ENCODE measurements at regions not wholly inside any gene's neighbourhood (a gene's known extent, or its start where the extent isn't known, plus 50 kb on each side); places are given as distances from the start of the nearest gene placed in this dataset.

DNA sequence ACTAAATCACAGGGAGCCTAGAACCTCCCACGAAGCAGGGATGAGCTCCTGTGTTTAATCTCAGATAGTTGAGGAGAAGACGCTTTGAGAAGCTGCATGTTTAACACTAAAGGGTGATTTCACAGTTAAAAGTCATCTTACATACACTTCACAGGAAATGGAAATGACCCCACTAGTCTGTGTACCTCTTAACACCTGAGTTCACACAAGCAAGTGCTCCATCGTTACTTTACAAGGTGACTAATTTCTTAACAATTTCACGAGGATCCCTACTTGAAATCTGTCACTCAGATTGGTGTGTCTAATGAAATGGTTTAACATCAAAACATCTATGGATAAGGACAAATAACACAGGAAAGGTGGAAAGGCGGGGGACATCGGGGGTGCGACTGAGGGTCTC, 93.8 kb upstream of the RPS6KA2 start:
- no peak for DNase-seq (ENCODE audit: low spot score)
- Mint-ChIP-seq H3K4me1 (no peaks in the 10 kb centered on the region), H3K27ac (no peak overlapping the region), H3K4me3 (no peak overlapping the region), H3K27me3 (ENCODE audit: insufficient read depth, low read depth) (peaks cover 6% of the 10 kb centered on the region), H3K9me3 (no peaks in the 10 kb centered on the region), H3K36me3 (no peaks in the 10 kb centered on the region)
- Histone ChIP-seq H3K9ac (no peak overlapping the region), H3K4me2 (no peak overlapping the region), H3K27me3 (no peaks in the 10 kb centered on the region), H3K27ac (no peak overlapping the region), H3K4me1 (no peaks in the 10 kb centered on the region), H3K36me3 (no peaks in the 10 kb centered on the region), H4K20me1 (ENCODE audit: low read depth) (no peaks in the 10 kb centered on the region), H3K4me3 (no peak overlapping the region), H3F3A (ENCODE audit: low read depth) (no peaks in the 10 kb centered on the region), H2AFZ (replicated peaks) (no peak overlapping the region), H3K79me2 (ENCODE audit: low read depth) (no peaks in the 10 kb centered on the region), H3K9me3 (ENCODE audit: low read depth) (no peaks in the 10 kb centered on the region)
- TF ChIP-seq EZH2phosphoT487 (IDR thresholded peaks at IDR 0.05) (no peak), EZH2 (IDR thresholded peaks at IDR 0.05) (no peak)
- TF ChIP-seq, protein P1, sequence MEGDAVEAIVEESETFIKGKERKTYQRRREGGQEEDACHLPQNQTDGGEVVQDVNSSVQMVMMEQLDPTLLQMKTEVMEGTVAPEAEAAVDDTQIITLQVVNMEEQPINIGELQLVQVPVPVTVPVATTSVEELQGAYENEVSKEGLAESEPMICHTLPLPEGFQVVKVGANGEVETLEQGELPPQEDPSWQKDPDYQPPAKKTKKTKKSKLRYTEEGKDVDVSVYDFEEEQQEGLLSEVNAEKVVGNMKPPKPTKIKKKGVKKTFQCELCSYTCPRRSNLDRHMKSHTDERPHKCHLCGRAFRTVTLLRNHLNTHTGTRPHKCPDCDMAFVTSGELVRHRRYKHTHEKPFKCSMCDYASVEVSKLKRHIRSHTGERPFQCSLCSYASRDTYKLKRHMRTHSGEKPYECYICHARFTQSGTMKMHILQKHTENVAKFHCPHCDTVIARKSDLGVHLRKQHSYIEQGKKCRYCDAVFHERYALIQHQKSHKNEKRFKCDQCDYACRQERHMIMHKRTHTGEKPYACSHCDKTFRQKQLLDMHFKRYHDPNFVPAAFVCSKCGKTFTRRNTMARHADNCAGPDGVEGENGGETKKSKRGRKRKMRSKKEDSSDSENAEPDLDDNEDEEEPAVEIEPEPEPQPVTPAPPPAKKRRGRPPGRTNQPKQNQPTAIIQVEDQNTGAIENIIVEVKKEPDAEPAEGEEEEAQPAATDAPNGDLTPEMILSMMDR (IDR thresholded peaks at IDR 0.05), result no peak

DNA sequence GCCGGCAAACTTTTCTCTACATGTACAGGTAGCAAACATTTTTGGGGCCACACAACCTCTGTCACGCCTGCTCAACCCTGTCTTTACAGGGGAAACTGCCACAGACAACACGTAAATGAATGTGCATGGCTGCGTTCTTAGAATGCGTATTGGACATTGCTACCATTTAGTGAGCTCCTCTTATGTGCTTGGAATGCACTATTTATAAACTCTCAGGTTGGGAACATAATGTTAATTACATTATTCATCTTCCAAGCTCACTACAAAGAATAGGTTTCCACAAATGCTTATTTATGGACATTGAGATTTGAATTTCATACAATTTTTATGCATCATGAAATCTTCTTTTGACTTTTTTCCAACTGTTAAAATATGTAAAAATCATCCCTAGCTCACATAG, 92.0 kb upstream of the RPS6KA2 start:
- H3K4me3 Mint-ChIP-seq, result no peak overlapping the region
- no peaks in the 10 kb centered on the region for H3K27me3 ChIP-seq

DNA sequence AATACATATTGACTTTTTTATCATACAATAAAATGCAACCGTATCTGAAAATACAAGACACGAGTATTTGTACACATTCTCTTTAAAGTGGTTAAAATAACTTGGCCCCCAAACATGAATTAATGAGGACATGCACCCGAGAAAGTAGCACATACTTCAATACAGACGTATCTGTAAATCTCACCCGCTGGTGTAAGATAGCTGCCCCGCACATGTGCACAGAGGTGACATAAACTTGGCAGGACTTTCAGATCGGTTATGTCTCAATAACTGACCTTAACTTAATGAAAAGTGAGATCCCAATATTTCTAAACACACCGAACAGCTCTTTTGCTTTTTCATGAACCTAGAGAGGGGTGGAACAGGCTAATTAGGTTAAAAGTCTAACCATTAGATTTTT, 91.5 kb upstream of the RPS6KA2 start:
- H2AFZ ChIP-seq (replicated peaks), result no peak overlapping the region
- H3K36me3 ChIP-seq, result no peaks in the 10 kb centered on the region
- Mint-ChIP-seq H3K36me3 (no peaks in the 10 kb centered on the region), H3K4me3 (no peak overlapping the region), H3K27ac (no peak overlapping the region), H3K4me1 (peaks cover under 1% of the 10 kb centered on the region), H3K27me3 (ENCODE audit: insufficient read depth, low read depth) (peaks cover 2% of the 10 kb centered on the region), H3K9me3 (no peaks in the 10 kb centered on the region)
- no peaks in the 10 kb centered on the region for H3K4me1 ChIP-seq
- H3K79me2 ChIP-seq (ENCODE audit: low read depth), result no peaks in the 10 kb centered on the region
- H3K4me2 ChIP-seq, result no peak overlapping the region
- H3F3A ChIP-seq (ENCODE audit: low read depth), result no peaks in the 10 kb centered on the region
- H4K20me1 ChIP-seq (ENCODE audit: low read depth), result no peaks in the 10 kb centered on the region
- H3K27me3 ChIP-seq, result no peaks in the 10 kb centered on the region
- no peak overlapping the region for H3K27ac ChIP-seq
- no peak overlapping the region for H3K4me3 ChIP-seq
- TF ChIP-seq EZH2 (IDR thresholded peaks at IDR 0.05) (no peak), EZH2phosphoT487 (IDR thresholded peaks at IDR 0.05) (no peak)
- TF ChIP-seq, protein P1 (IDR thresholded peaks at IDR 0.05), result no peak
- no peaks in the 10 kb centered on the region for H3K9me3 ChIP-seq (ENCODE audit: low read depth)
- no peak for DNase-seq (ENCODE audit: low spot score)
- H3K9ac ChIP-seq, result no peak overlapping the region

More for the DNA sequence above, 92.0 kb upstream of the RPS6KA2 start:
- Histone ChIP-seq H3K27ac (no peak overlapping the region), H3F3A (ENCODE audit: low read depth) (no peaks in the 10 kb centered on the region), H3K9ac (no peak overlapping the region), H3K4me3 (no peak overlapping the region), H3K9me3 (ENCODE audit: low read depth) (no peaks in the 10 kb centered on the region), H3K79me2 (ENCODE audit: low read depth) (no peaks in the 10 kb centered on the region), H3K4me2 (no peak overlapping the region), H3K4me1 (no peaks in the 10 kb centered on the region), H3K36me3 (no peaks in the 10 kb centered on the region), H4K20me1 (ENCODE audit: low read depth) (no peaks in the 10 kb centered on the region), H2AFZ (replicated peaks) (no peak overlapping the region)
- no peak for DNase-seq (ENCODE audit: low spot score)
- H3K9me3 Mint-ChIP-seq, result no peaks in the 10 kb centered on the region
- no peaks in the 10 kb centered on the region for H3K4me1 Mint-ChIP-seq
- no peaks in the 10 kb centered on the region for H3K36me3 Mint-ChIP-seq
- no peak overlapping the region for H3K27ac Mint-ChIP-seq
- peaks cover 3% of the 10 kb centered on the region for H3K27me3 Mint-ChIP-seq (ENCODE audit: insufficient read depth, low read depth)
- no peak for TF ChIP-seq EZH2phosphoT487 (IDR thresholded peaks at IDR 0.05)
- TF ChIP-seq, protein P1 (IDR thresholded peaks at IDR 0.05), result no peak
- no peak for TF ChIP-seq EZH2 (IDR thresholded peaks at IDR 0.05)

All from neural progenitor cell (in vitro differentiated cells).